HG03432 (cell line): ENCODE measurements at regions not wholly inside any gene's neighbourhood (a gene's known extent, or its start where the extent isn't known, plus 50 kb on each side); places are given as distances from the start of the nearest gene placed in this dataset.
"Not testable (repeated sequence)": the region's sequence is repeated elsewhere in the genome, so short reads cannot be mapped to it uniquely, and the experiment has no call there.

Experiments used
- ATAC-seq: cut with Tn5 transposase; IDR thresholded peaks from one replicate; pipeline ENCODE4 v1.9.1; 2021; ENCODE audit warnings: mild to moderate bottlenecking, moderate library complexity; ENCODE audit not compliant: unreplicated experiment

- ATAC-seq = no peak
Observed at GRCh38 chrY:3037471-3037870, 102.3 kb downstream of the ZFY start.

DNA sequence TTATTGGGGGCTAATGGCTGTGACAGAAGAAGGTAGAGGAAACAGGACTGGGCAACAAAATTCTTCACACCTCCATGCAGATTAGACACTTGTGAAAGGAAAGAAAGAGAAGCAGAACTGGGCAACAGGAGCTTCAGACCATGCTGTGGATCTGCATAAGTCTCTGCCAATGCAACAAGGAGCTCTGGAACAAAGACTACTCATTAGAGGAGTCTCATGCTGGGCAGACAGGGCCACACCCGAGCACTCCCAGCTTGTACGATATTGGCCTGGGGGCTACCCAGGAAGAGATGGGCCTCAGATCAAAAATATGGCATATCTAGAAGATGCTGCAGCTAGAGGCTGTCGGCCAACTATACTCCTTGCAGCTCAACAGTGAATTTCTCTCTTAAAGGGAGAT is 105.2 kb downstream of the ZFY start:
- no peak for ATAC-seq

GRCh38 chrY:3041985-3042384 is 106.8 kb downstream of the ZFY start:
- ATAC-seq = no peak

DNA sequence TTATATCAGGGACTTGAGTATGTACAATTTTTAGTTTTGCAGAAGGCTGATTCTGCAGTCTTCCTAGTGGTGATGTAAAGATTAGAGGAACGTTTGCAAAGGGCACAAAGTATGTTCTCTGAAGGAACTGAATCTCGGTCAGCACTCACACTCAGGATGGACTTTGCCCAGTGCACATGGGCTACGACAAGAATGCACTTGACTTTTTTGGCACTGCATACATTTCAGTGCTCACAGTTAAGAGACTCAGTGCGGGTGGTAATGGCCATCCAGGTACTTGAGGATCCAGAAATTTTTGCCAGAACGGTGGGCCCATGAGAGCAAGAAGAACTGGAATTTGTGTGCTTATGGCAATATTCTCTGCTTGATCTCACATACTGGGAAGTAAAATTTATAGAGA is 107.7 kb downstream of the ZFY start:
- no peak for ATAC-seq

DNA sequence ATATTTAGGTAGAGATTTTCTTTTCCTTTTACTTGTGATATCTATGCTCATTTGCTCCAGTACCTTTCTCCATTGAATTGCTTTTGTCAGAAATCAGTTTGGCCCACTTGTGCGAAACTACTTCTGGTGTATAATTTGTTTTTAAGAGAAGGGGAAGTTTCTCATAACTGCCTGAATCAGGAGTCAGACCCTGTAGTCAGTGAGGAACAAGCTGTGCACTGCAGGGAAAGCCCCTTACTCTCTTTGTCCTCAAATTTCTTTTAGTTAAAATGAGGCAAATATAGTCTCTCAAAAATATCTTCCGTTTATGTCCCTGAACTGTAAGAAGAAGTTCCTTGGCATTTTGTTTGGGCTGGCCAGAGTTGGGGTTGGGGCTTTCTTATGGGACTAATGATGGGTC is 109.9 kb downstream of the ZFY start:
- no peak for ATAC-seq

GRCh38 chrY:3055496-3055895 is 120.3 kb downstream of the ZFY start:
- not testable (repeated sequence) for ATAC-seq

DNA sequence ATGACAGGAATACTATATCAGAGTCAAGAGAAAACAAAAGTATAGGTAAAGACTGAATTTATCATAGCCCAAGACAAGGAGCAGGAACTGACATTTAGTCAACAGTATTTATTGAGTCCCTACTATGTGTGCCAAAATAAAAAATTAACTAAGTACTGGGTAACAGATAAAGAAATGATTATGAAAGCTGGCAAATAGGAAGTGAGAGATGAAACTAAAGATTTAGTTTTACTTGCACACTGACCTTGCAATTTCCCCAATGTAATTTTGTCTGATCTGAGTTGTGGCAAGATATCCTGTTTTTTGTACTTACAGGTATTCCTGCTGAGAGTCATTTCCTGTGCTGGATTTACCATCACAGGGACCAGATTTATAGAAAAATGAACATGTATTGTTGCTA is 123.2 kb downstream of the ZFY start:
- ATAC-seq = peak; percentile 73

DNA sequence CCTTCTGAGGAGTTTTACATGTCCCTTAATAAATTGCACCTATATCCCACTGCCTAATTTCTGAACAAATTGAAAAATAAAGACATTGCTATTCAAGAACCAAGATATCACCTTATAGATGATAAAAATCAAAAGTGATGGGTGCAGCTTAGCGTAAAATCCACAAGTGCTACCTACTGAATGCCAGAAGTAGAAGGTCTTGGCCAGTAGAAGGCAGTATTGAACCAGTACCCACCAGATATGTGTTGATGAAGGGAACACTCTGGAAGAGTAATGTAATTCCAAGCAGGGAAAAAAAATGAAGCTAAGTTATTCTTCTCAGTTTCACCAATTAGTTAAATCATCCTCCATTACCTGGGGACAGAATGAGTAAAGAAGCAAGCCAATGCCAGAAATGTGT is 125.5 kb downstream of the ZFY start:
- not testable (repeated sequence) for ATAC-seq

DNA sequence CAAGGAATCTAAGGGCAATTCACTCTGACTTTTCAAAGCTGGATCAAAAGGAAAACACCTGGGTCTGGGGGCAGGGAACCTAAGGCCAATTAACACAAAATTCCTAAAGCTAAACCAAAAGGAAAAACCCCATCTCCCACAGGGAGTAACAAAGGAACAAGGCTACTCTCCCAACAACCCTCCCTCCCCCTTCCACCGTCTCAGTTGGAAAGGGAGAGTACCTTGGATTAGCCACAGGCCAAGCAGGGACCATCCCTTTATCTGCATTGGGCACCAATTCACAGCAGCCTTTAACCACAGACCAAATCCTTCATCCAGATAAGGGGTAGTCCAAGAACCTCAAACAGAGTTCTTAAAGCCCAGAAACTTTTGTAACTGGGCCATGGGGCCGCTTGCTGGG is 153.0 kb downstream of the ZFY start:
- not testable (repeated sequence) for ATAC-seq

DNA sequence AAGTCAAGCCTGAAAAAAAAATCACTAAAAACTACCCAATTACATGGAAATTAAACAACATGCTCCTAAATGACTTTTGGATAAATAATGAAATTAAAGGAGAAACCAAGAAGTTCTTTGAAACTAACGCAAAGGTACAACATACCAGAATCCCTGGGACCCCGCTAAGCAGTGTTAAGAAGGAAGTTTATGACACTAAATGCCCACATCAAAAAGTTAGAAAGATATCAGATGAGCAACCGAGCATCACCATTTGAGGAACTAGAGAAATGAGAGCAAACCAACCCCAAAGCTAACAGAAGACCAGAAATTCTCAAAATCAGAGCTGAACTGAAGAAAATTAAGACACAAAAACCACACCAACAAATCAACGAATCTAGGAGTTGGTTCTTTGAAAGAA is 173.5 kb downstream of the ZFY start:
- ATAC-seq = not testable (repeated sequence)

- peak; percentile 95 for ATAC-seq
Observed at GRCh38 chrY:3120234-3120633, 185.1 kb downstream of the ZFY start.

DNA sequence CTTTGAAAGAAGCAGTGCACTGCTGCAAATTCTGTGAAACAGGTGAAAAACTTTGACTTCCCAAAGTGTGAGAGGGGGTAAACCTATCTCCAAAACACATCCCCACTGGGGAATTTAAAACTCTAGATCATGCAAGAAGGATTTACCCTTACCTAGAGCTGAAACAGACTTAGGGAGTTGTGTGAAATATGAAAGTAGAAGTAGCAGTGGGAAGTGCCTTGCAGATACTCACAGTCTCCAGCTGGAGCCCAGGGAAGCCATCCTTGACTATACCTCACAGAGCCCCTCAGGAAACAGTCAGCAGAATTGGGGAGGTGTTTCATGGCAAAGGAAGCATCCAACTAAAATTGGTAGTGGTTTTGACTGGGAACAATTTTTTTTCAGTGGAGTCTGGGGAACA is 185.5 kb downstream of the ZFY start:
- ATAC-seq = peak; percentile 76

- ATAC-seq = not testable (repeated sequence)
Observed at GRCh38 chrY:3123482-3123881, 188.3 kb downstream of the ZFY start.

DNA sequence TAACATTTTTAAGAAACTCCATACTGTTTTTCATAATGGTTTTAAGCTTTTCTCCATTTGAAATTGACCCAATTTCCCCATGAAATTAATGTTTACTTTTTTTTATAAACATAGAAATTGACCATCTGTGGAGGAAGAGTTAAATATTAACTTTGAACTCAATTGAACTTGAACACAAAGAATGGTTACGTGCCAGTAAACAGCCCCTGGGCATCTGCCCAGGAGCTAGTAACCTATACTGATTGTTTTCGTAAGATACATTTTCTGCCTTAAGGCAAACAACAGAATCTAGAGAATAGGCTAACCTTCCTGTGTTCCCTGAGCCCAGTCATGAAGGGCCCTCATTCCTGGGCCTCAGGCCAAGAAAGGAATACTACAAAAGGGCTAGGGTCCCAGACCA is 235.9 kb downstream of the ZFY start:
- ATAC-seq = not testable (repeated sequence)

DNA sequence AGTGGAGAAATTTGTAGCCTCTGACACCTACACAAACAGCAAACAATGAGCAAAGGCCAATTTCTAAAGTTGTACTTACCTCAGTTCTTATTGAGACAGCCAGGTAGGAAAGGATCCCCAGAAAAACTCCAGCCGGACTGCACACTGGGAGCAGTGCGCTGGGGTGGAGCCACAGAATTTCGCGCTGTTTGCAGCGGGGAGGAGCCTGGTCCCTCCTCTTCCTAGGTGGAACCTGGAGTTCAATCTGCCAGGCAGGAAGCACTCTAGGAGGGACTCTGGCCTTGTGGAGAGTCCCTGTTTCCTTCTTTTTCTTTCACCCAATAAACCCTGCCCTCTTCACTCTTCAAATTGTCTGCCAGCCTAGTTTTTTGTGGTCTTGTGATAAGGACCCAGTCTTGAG is 259.9 kb downstream of the ZFY start:
- not testable (repeated sequence) for ATAC-seq

GRCh38 chrY:3202287-3202686 is 267.1 kb downstream of the ZFY start:
- not testable (repeated sequence) for ATAC-seq

GRCh38 chrY:3206733-3207132 is 271.6 kb downstream of the ZFY start:
- ATAC-seq = peak; percentile 53

GRCh38 chrY:3213183-3213582 is 278.0 kb downstream of the ZFY start:
- ATAC-seq = peak; percentile 83

DNA sequence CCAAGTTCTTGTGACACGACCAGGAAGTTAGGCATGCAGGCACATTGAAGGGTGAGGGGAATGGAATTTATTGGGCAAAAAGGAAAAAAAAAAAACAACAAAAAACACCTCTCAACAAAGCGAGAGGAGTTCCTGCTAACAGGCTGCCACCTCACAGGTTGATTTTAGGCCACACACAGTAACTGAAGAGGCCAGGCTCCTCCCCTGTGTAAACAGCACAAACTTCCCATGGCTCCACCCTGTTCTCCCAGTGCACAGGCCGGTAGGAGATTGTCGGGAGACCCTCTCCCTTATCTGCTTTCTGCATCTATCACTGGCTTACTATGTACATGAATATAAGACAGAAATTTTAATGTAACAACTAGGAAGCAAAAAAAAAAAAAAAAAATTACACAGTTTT is 283.0 kb downstream of the ZFY start:
- peak; percentile 65 for ATAC-seq

DNA sequence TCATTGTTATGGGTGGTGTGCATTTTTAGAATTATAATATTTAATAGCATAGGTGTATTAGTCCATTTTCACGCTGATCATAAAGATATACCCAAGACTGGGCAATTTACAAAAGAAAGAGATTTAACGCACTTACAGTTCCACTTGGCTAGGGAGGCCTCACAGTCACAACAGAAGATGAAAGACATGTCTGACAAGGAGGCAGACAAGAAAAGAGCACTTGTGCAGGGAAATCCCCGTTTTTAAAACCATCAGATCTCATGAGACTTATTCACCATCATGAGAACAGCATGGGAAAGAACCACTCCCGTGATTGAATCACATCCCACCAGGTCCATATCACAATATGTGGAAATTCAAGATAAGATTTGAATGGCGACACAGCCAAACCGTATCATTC is 283.4 kb downstream of the ZFY start:
- ATAC-seq = peak; percentile 62

GRCh38 chrY:3262911-3263310 is 316.0 kb upstream of the TGIF2LY start:
- ATAC-seq = not testable (repeated sequence)

GRCh38 chrY:3288063-3288462 is 290.8 kb upstream of the TGIF2LY start:
- ATAC-seq = not testable (repeated sequence)

DNA sequence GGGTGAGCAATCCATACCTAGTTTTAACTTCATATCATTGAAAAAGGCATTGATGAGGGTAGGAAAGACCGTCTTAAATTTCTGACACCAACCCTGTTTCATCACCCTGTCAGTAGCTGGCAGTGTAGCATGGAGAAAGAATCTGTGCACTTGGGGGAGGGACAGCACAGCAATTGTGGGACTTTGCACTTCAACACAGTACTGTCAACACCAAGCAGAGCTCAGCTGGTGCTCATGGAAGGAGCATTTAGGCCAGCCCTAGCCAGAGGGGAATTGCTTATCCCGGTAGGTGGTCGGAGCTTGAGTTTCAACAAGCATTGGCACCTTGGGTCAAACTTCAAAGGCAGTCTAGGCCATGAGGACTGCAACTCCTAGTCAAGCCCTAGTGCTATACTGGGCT is 281.6 kb upstream of the TGIF2LY start:
- not testable (repeated sequence) for ATAC-seq

- ATAC-seq = peak; percentile 59
Observed at GRCh38 chrY:3319988-3320387, 258.9 kb upstream of the TGIF2LY start.
